HFF-Myc (cell line): ENCODE measurements at regions not wholly inside any gene's neighbourhood (a gene's known extent, or its start where the extent isn't known, plus 50 kb on each side); places are given as distances from the start of the nearest gene placed in this dataset.

Experiments
- DNase-seq: peaks from one replicate; pipeline ENCODE4 v3.0.0-alpha.2; 2011; ENCODE audit warnings: low read depth; ENCODE audit errors: extremely low read depth
- H3K4me3 ChIP-seq: replicated peaks from 2 replicates; pipeline ENCODE4 v1.5.1; 2011; ENCODE audit warnings: low read depth, mild to moderate bottlenecking, control low read depth, low read length
- CTCF ChIP-seq: IDR thresholded peaks from 2 replicates; pipeline ENCODE4 v1.5.1; 2012; ENCODE audit warnings: mild to moderate bottlenecking, low read depth, low read length, control low read depth; ENCODE audit errors: missing control alignments

GRCh38 chr1:47675721-47676120 lies 237.9 kb downstream of the FOXD2 start:
- no peak for TF ChIP-seq CTCF
- DNase-seq = no peak
- H3K4me3 ChIP-seq = no peak overlapping the region

- no peak overlapping the region for H3K4me3 ChIP-seq
- no peak for TF ChIP-seq CTCF
- DNase-seq = no peak
Observed at GRCh38 chr1:47676311-47677054, 238.6 kb downstream of the FOXD2 start.

GRCh38 chr1:47677241-47677940 lies 239.5 kb downstream of the FOXD2 start:
- TF ChIP-seq CTCF = no peak
- no peak for DNase-seq
- H3K4me3 ChIP-seq = no peak overlapping the region

GRCh38 chr1:47678464-47678980 lies 240.7 kb downstream of the FOXD2 start:
- TF ChIP-seq CTCF = no peak
- H3K4me3 ChIP-seq = no peak overlapping the region
- no peak for DNase-seq

- DNase-seq = no peak
- H3K4me3 ChIP-seq = no peak overlapping the region
- no peak for TF ChIP-seq CTCF
Observed at GRCh38 chr1:47679301-47679791, 241.5 kb downstream of the FOXD2 start.

GRCh38 chr1:47679826-47680225 lies 242.0 kb downstream of the FOXD2 start:
- H3K4me3 ChIP-seq = no peak overlapping the region
- DNase-seq = no peak
- no peak for TF ChIP-seq CTCF
